GM23248 (cell line): ENCODE measurements at regions not wholly inside any gene's neighbourhood (a gene's known extent, or its start where the extent isn't known, plus 50 kb on each side); places are given as distances from the start of the nearest gene placed in this dataset.

ENCODE experiments used
- DNase-seq: peaks from one replicate; pipeline ENCODE4 v3.0.0-alpha.2; 2015
- H2AFZ ChIP-seq: fragments of 200-600 bp; sonication (generic); 2 replicates; pipeline ENCODE4 v1.6.1; 2016; ENCODE audit warnings: antibody characterized with exemption
- H3F3A ChIP-seq: fragments of 200-600 bp; sonication (generic); 2 replicates; pipeline ENCODE4 v1.6.1; 2016; ENCODE audit warnings: mild to moderate bottlenecking, antibody characterized with exemption, mixed run types; ENCODE audit not compliant: insufficient read depth
- H3K27ac ChIP-seq: fragments of 200-600 bp; sonication (generic); 2 replicates; pipeline ENCODE4 v1.5.1; 2016; ENCODE audit warnings: mild to moderate bottlenecking
- H3K27me3 ChIP-seq: fragments of 200-600 bp; sonication (generic); replicated peaks from 2 replicates; pipeline ENCODE4 v1.6.1; 2016; ENCODE audit warnings: mild to moderate bottlenecking; ENCODE audit not compliant: insufficient read depth
- H3K36me3 ChIP-seq: fragments of 200-600 bp; sonication (generic); 2 replicates; pipeline ENCODE4 v1.6.1; 2016; ENCODE audit warnings: low read depth, mild to moderate bottlenecking
- H3K4me1 ChIP-seq: fragments of 200-600 bp; sonication (generic); 2 replicates; pipeline ENCODE4 v1.6.1; 2016; ENCODE audit warnings: mild to moderate bottlenecking; ENCODE audit not compliant: insufficient read depth
- H3K4me2 ChIP-seq: fragments of 200-600 bp; sonication (generic); one replicate; pipeline ENCODE4 v1.6.1; 2016; ENCODE audit warnings: mild to moderate bottlenecking; ENCODE audit not compliant: unreplicated experiment
- H3K4me3 ChIP-seq: fragments of 200-600 bp; sonication (generic); 2 replicates; pipeline ENCODE4 v1.5.1; 2016; ENCODE audit warnings: mild to moderate bottlenecking
- H3K79me2 ChIP-seq: fragments of 200-600 bp; sonication (generic); 2 replicates; pipeline ENCODE4 v1.6.1; 2016; ENCODE audit warnings: mild to moderate bottlenecking; ENCODE audit not compliant: insufficient read depth
- H3K9ac ChIP-seq: fragments of 200-600 bp; sonication (generic); 2 replicates; pipeline ENCODE4 v1.6.1; 2016; ENCODE audit warnings: mild to moderate bottlenecking
- H3K9me2 ChIP-seq: fragments of 200-600 bp; sonication (generic); 2 replicates; pipeline ENCODE4 v1.6.1; 2016; ENCODE audit warnings: mixed run types, mild to moderate bottlenecking, moderate library complexity; ENCODE audit not compliant: insufficient read depth
- H3K9me3 ChIP-seq: fragments of 200-600 bp; sonication (generic); one replicate; pipeline ENCODE4 v1.6.1; 2017; ENCODE audit warnings: low read depth
- H4K20me1 ChIP-seq: fragments of 200-600 bp; sonication (generic); 2 replicates; pipeline ENCODE4 v1.6.0; 2016; ENCODE audit not compliant: insufficient read depth
- EZH2 ChIP-seq: fragments of 200-600 bp; sonication (generic); IDR thresholded peaks from 2 replicates; pipeline ENCODE4 v1.6.1; 2018; ENCODE audit warnings: antibody characterized with exemption, mild to moderate bottlenecking; ENCODE audit not compliant: insufficient read depth, poor library complexity, severe bottlenecking
- EZH2phosphoT487 ChIP-seq: fragments of 200-600 bp; sonication (generic); IDR thresholded peaks from 2 replicates; pipeline ENCODE4 v1.6.1; 2018; ENCODE audit warnings: antibody characterized with exemption, moderate library complexity, mild to moderate bottlenecking, low read depth; ENCODE audit not compliant: insufficient read depth
- WGBS, 2 experiments: methylation state at CpG; one replicate each; pipeline ENCODE4 v1.1.6; 2015 to 2017; ENCODE audit warnings: low lambda C conversion rate in 2 of 2, low coverage in 1 of 2; ENCODE audit errors: missing lambda C conversion rate in 2 of 2; 5-methylcytosine and 5-hydroxymethylcytosine counted together
- in situ Hi-C: fragments of 300-500 bp; cut with MboI; formaldehyde crosslinking; loops from 2 replicates; pipeline ENCODE4 v1.15.0; 2020

DNA sequence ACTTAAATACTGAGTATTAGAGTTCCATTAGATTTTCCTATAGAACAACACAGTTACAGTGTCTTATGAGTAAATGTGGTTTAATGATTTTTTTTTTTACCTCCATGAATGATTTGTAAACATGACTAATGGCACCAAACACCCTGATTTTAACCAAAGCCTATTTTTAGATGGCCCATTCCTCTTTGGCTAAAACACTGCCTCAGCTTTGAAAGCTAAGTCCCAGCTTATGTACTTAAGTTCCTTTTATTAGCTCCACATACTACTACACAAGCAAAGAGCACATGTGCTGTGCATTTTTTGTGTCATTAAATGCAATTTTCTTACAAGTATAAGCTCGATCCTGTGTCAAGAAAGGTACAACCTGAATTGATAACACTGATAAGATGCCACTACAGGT is 575.6 kb upstream of the PITX2 start:
- DNase-seq = peak; percentile 6
- 27 to 38% methylated on average over 1 of the region's 1 CpG for WGBS, 2 experiments
- H3K4me1 ChIP-seq = no peaks in the 10 kb centered on the region; the same call in 1 of the 2 replicates
- no peaks in the 10 kb centered on the region for H3K9me2 ChIP-seq
- H4K20me1 ChIP-seq = no peaks in the 10 kb centered on the region
- no peaks in the 10 kb centered on the region for H3K36me3 ChIP-seq
- H3K27me3 ChIP-seq = no peaks in the 10 kb centered on the region
- H3K27ac ChIP-seq = no peak overlapping the region
- TF ChIP-seq EZH2 (no peak), EZH2phosphoT487 (no peak)
- H3K79me2 ChIP-seq = no peaks in the 10 kb centered on the region
- no peak overlapping the region for H3K4me2 ChIP-seq
- H3K9me3 ChIP-seq = no peaks in the 10 kb centered on the region
- no peak overlapping the region for H2AFZ ChIP-seq
- H3F3A ChIP-seq = no peaks in the 10 kb centered on the region
- no peak overlapping the region for H3K4me3 ChIP-seq
- no peak overlapping the region for H3K9ac ChIP-seq
- in situ Hi-C loops = no loop called here

DNA sequence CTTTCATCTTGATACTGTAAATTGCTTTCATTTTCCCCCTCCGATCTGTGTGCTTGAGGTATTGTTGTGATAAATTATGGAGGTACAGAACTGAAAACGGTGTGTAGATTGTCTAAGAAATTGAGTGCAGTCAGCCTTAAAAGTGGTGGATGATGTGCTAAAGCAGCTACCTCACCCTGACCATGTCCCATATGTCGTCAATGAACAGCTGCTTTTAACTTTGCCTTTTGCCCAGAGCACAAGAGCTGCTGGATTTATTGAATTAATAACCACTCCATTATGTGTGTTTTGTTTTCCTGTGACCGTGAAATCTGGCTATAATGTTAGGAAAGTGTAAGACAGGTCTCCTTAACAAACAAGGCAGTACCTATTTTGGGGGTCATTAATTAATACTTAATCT is 581.9 kb upstream of the PITX2 start:
- Histone ChIP-seq H3K27ac (no peak overlapping the region), H3K27me3 (no peaks in the 10 kb centered on the region), H3F3A (no peaks in the 10 kb centered on the region), H3K9ac (no peak overlapping the region), H3K4me3 (no peak overlapping the region), H3K4me2 (no peak overlapping the region), H3K36me3 (no peaks in the 10 kb centered on the region; the same call in 1 of the 2 replicates), H3K79me2 (no peaks in the 10 kb centered on the region), H4K20me1 (no peaks in the 10 kb centered on the region), H2AFZ (peak overlapping the region; percentile 64), H3K9me2 (no peaks in the 10 kb centered on the region), H3K9me3 (no peaks in the 10 kb centered on the region), H3K4me1 (no peaks in the 10 kb centered on the region)
- no peak for DNase-seq
- WGBS, 2 experiments = 38 to 45% methylated on average over 4 of the region's 4 CpGs
- no peak for TF ChIP-seq EZH2
- no peak for TF ChIP-seq EZH2phosphoT487
- in situ Hi-C loops = no loop called here

DNA sequence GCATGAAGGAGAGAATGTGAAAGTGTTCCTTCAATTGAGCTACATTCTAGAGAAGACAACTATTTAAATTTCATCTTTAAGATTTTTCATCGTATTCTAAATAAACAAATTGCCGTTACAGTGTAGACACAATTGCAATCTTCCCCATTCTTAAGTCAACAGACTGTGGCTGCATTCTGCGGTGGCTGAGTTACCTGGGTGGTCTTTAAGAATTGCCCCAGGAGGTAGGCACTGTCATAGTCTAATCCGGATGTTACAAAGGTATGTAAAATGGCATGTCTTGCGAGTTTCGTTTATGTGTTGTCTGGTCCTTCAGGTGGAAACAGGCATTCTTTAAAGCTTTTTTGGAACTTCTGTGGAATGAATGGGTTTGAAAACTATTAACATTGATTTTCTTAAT is 586.1 kb upstream of the PITX2 start:
- H3K4me2 ChIP-seq = no peak overlapping the region
- WGBS, 2 experiments = 87 to 88% methylated on average over 6 of the region's 6 CpGs
- H2AFZ ChIP-seq = no peak overlapping the region
- no peaks in the 10 kb centered on the region for H3K9me2 ChIP-seq
- H3K27ac ChIP-seq = no peak overlapping the region
- no peaks in the 10 kb centered on the region for H3K27me3 ChIP-seq
- H3K9ac ChIP-seq = no peak overlapping the region
- H3F3A ChIP-seq = peaks cover 6% of the 10 kb centered on the region; the same call in 1 of the 2 replicates
- no peak for DNase-seq
- no peaks in the 10 kb centered on the region for H3K79me2 ChIP-seq
- H3K36me3 ChIP-seq = no peaks in the 10 kb centered on the region; the same call in 1 of the 2 replicates
- H3K4me3 ChIP-seq = no peak overlapping the region
- H3K4me1 ChIP-seq = peaks cover 11% of the 10 kb centered on the region; the same call in 1 of the 2 replicates
- no peaks in the 10 kb centered on the region for H3K9me3 ChIP-seq
- in situ Hi-C loops = no loop called here
- TF ChIP-seq EZH2phosphoT487 (no peak), EZH2 (no peak)
- H4K20me1 ChIP-seq = no peaks in the 10 kb centered on the region

- Histone ChIP-seq H3K9me3 (no peaks in the 10 kb centered on the region), H3K27ac (no peak overlapping the region), H3K4me1 (peaks cover 11% of the 10 kb centered on the region; the same call in 1 of the 2 replicates), H3K9ac (no peak overlapping the region), H3K4me2 (no peak overlapping the region), H3K9me2 (no peaks in the 10 kb centered on the region), H2AFZ (no peak overlapping the region), H4K20me1 (no peaks in the 10 kb centered on the region), H3K79me2 (no peaks in the 10 kb centered on the region), H3K4me3 (no peak overlapping the region), H3K27me3 (no peaks in the 10 kb centered on the region), H3F3A (peaks cover 9% of the 10 kb centered on the region; the same call in 1 of the 2 replicates), H3K36me3 (no peaks in the 10 kb centered on the region; the same call in 1 of the 2 replicates)
- WGBS, 2 experiments = 76 to 89% methylated on average over 2 of the region's 2 CpGs
- no peak for TF ChIP-seq EZH2
- TF ChIP-seq EZH2phosphoT487 = no peak
- no peak for DNase-seq
- in situ Hi-C loops = no loop called here
Observed at GRCh38 chr4:111209706-111210105, 586.8 kb upstream of the PITX2 start.

DNA sequence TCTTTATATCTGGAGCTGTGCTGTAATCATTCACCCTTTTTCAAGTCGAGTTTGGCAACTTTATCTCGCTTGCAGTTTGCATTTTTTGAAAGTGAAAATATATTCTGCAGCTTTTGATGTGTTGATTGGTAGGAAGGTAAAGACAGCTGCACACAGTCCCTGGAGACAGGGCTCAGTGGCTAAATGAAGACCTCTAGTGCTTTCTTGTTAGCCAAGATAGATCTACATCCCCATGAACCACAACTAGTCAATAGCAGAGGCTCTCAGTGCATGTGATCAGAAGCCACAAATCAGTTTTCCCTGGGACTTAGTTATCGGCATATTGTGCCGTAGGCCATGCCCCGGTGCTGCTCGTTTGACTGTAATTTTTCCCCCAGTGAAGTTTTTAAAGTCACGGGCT is 587.7 kb upstream of the PITX2 start:
- Histone ChIP-seq H4K20me1 (no peaks in the 10 kb centered on the region), H2AFZ (no peak overlapping the region)
- WGBS, 2 experiments = 61 to 65% methylated on average over 7 of the region's 7 CpGs

More for the DNA sequence above, 587.7 kb upstream of the PITX2 start:
- H3K79me2 ChIP-seq = no peaks in the 10 kb centered on the region
- H3K9me3 ChIP-seq = no peaks in the 10 kb centered on the region
- in situ Hi-C loops = no loop called here
- H3F3A ChIP-seq = peaks cover 9% of the 10 kb centered on the region; the same call in 1 of the 2 replicates
- H3K4me2 ChIP-seq = no peak overlapping the region
- H3K9me2 ChIP-seq = no peaks in the 10 kb centered on the region; the same call in 1 of the 2 replicates
- no peak for DNase-seq
- no peak for TF ChIP-seq EZH2phosphoT487
- no peak for TF ChIP-seq EZH2
- H3K4me1 ChIP-seq = peaks cover 11% of the 10 kb centered on the region; the same call in 1 of the 2 replicates
- no peak overlapping the region for H3K27ac ChIP-seq
- no peak overlapping the region for H3K4me3 ChIP-seq
- no peaks in the 10 kb centered on the region; the same call in 1 of the 2 replicates for H3K36me3 ChIP-seq
- no peak overlapping the region for H3K9ac ChIP-seq
- H3K27me3 ChIP-seq = no peaks in the 10 kb centered on the region
